NCI-H1930 (cell line): ENCODE measurements at regions not wholly inside any gene's neighbourhood (a gene's known extent, or its start where the extent isn't known, plus 50 kb on each side); places are given as distances from the start of the nearest gene placed in this dataset.

Experiments used
- DNase-seq, 2 experiments: peaks; one replicate each; lab custom pipeline; 2025; lab: John Stamatoyannopoulos, UW

GRCh38 chr5:144072518-144072927 lies 97.9 kb downstream of the YIPF5 start:
- no peak for DNase-seq

DNA sequence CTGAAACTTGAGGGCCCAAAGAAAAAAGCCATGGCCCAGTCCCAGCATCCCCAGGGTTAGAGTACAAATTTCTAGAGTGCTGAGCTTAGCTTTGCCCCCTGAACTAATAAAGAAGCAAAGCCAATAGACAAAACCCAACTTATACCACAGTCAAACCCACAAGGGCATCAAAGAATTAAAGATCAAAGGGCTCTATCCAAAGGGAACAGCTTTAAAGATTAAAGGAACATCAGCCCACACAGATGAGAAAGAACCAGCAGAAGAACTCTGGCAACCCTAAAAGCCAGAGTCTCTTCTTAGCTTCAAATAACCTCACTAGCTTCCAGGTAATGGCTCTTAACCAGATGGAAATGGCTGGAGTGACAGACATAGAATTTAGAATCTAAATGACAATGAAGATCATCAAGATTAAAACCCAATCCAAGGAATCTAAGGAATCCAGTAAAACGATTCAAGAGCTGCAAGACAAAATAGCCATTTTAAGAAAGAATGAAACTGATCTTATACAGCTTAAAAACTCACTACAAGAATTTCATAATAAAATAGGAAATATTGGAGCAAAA lies 93.9 kb downstream of the YIPF5 start:
- DNase-seq: no peak

DNA sequence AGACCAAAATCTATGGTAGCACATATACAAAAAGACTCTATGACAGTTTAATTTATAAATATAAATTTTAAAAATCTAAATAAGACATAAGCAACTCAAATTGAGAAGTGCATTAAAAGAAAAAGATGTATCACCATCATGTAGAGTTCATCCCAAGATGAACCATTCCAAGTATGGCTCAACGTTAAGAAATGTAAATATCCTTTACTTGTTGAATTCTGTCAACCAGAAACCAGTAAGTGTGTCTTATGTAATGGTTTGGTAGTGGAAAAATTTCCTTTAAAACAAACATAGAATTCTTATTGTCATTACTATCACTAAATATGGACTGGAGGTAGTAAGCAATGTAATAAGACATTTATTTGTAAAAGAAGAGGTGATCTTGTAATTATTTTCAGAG lies 87.3 kb downstream of the YIPF5 start:
- no peak for DNase-seq

DNA sequence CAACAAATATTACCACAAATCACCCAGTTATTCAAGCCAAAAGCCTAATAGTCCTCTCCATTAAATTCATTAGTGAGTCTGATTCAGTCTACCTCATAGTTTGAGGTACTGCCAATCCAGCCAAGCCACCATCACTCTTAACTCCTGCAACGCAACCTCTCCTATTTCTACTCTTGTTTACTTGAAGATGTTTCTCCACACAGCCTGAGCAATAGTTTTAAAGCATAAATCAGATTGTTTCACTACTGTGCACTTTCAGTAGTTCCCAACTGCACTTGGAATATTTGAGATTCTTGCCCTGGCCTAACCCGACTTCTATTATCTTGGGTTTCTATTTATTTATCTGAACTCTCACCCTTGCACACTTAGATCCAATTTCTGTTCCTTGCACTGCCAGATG lies 85.5 kb downstream of the YIPF5 start:
- DNase-seq: no peak

GRCh38 chr5:144085381-144085780 lies 85.1 kb downstream of the YIPF5 start:
- no peak for DNase-seq

- no peak for DNase-seq
Observed at GRCh38 chr5:144086295-144086694, 84.2 kb downstream of the YIPF5 start.

DNA sequence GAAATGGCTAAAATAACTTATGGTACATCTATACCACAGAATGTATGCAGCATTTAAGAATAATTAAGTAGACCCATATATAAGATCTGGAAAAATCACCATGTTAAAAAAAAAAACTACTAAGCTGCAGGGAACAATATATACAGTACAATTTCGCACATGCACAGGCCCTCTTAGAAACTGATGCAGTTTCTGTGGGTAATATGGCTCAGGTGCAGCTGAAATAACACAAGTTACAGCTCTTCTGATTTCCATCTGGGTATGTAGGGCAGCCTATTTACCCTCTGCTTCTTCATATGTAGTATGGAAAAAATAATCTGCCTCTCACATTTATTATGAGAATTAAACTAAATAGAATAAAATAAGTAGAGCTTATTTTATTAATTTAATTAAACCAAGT lies 82.9 kb downstream of the YIPF5 start:
- no peak for DNase-seq

- no peak for DNase-seq
Observed at GRCh38 chr5:144088206-144089064, 82.0 kb downstream of the YIPF5 start.

GRCh38 chr5:144089401-144090021 lies 80.9 kb downstream of the YIPF5 start:
- no peak for DNase-seq

DNA sequence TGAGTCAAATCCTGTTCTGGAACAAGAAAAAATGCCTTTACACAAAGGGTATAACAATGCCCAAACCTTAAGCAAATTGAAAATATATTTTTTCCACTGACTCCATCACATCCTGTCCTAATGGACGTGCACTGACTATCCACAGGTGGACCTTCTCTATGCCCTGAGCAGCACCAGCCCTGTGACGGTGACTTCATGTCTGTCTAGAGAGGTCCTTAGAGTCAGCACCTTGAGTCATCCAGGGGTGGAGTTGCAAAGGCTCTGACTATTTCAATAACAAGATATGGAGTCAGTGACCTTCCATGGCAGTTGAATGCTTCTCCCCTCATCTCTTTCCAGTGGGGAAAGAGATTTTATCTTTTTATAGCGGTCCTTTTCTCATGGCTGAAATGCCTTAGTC lies 78.0 kb downstream of the YIPF5 start:
- DNase-seq: no peak

DNA sequence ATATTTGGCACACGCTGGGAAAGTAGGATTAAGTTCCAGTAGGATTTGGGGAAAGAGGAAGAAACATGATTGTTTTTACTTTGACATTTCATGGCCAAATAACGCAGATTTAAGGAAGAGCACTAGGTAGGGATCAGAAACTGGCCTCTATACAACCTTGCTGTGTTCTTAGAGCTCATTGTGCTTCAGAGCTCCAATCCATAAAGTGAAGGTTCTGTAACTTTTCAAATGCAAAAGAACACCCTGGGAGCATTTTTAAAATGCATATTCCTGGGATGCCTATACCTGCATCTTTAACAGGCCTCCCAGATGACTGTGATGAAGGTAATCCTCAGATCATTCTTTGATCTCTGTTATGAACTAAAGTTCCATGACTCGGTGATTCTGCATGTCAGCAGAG lies 77.1 kb downstream of the YIPF5 start:
- no peak for DNase-seq

DNA sequence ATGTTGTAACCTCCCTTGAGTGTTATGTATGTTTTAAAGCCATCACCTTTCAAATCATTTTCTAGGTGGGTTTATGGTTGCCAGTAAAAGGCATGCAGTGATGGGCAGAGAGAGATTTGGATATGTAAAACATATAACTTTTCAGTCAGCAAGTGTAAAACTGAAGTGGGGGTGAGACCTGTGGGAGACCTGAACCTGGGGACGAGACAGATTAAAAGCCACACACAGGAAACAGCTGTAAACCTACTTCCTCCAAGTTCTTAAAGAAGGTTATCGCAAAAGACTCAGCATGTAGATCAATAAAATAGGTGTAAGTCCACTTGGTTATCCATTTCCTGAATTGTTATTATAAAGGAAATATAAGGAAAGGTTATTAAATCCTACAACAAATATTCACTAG lies 76.6 kb downstream of the YIPF5 start:
- DNase-seq: no peak

DNA sequence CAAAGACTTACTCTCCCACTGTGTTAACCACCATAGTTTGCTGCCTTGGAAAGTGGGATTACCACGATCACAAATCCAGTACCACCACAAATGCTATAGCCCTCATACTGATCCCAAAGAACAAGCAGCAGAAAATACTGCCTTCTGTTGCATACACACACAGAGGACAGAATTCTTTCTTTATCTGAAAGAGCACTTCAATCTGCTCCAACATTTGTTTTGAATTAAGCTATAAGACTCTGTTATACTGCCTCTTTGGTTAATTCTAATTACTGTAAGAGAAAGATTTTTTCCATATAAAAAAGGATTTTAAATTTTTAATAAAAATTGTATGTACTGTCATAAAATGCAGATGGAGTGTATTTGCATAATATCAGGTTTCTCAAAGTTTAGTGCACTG lies 69.8 kb downstream of the YIPF5 start:
- DNase-seq: no peak

GRCh38 chr5:144101616-144102015 lies 68.8 kb downstream of the YIPF5 start:
- no peak for DNase-seq

GRCh38 chr5:144102361-144102760 lies 68.1 kb downstream of the YIPF5 start:
- no peak for DNase-seq

DNA sequence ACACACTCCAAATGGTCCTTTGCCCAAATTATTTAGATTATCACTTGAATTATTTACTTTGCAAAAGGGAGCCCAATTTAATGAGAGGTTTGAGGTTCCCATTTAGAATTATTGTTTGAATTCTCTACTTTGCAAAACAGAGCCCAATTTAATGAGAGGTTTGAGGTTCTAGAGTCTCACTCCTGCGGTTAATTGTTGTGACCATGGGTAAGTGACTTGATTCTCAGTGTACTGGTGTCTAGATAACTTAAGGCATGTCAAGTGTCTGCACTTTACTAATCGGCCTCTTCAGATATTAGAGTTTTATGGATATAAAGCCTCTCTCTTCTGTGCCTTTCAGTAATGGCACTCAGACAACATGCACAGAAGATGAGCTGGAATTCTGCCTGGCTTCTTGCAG lies 67.5 kb downstream of the YIPF5 start:
- no peak for DNase-seq

- DNase-seq: no peak
Observed at GRCh38 chr5:144103611-144104485, 66.6 kb downstream of the YIPF5 start.

GRCh38 chr5:144105371-144105770 lies 65.1 kb downstream of the YIPF5 start:
- DNase-seq: no peak

GRCh38 chr5:144108131-144108530 lies 62.3 kb downstream of the YIPF5 start:
- DNase-seq: no peak
